Spleen (tissue), 7 donors: ENCODE measurements at regions not wholly inside any gene's neighbourhood (a gene's known extent, or its start where the extent isn't known, plus 50 kb on each side); places are given as distances from the start of the nearest gene placed in this dataset.

ENCODE experiments used
- POLR2A ChIP-seq, 3 donors: fragments of 450-650 bp; IDR thresholded peaks; one replicate each; pipeline ENCODE4 v1.5.1; 2017; ENCODE audit warnings: antibody characterized with exemption in 3 of 3, mild to moderate bottlenecking in 1 of 3
- TF ChIP-seq, protein P1 (sequence below), 11 experiments: fragments of 200-600 bp in 7 of 11; fragments of 450-650 bp in 4 of 11; sonication (generic) in 4 of 11; IDR thresholded peaks in 8 of 11; conservative IDR thresholded peaks in 3 of 11; 1 replicate in 7 of 11; 2 replicates in 4 of 11; pipeline versions ENCODE4 v1.4.0 to v1.8.0; 2016 to 2021; ENCODE audit warnings: antibody characterized with exemption in 11 of 11, inconsistent platforms in 4 of 11, mild to moderate bottlenecking in 1 of 11
- donor health status: DM: no; HTN: no; CAD: no; lungs with moderate emphysema.
- donor health status: DM: no; HTN: no; CAD: no.
- donor health status: DM: no; HTN: no; CAD: no.

DNA sequence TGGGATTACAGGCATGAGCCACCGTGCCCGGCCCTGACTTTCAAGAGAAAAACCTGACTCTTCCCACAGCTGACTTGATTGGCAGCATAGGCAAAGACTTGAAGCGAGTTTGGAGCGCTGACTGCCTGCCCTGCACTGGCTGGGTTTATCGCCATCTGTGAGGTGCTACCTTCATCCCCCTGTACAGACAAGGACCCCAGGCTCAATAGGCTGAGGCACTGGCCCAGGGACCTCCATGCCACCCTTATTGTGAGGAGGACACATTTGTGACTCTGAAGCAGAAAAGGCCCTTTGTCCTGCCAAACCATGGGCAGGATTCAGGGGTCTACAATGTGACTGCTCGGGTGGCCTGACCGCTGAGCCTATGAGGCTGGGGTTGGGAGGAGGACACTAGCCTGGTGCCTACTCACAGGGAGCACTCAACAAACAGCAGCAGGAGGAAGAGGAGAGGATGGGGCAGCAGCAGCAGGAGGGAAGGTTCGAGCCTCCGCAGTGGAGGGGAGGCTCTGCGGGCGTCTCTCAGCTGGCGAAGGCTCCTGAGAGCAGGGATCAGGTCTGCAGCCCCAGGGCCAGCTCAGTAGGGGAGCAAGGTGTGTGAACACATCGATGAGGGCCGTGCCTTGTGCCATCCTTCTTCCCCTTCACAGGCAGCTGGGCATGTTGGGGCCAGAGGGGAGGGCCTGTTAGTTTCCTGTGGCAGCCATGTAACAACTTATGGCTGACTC lies 72.9 kb upstream of the WNT7B start:
- TF ChIP-seq, protein P1, sequence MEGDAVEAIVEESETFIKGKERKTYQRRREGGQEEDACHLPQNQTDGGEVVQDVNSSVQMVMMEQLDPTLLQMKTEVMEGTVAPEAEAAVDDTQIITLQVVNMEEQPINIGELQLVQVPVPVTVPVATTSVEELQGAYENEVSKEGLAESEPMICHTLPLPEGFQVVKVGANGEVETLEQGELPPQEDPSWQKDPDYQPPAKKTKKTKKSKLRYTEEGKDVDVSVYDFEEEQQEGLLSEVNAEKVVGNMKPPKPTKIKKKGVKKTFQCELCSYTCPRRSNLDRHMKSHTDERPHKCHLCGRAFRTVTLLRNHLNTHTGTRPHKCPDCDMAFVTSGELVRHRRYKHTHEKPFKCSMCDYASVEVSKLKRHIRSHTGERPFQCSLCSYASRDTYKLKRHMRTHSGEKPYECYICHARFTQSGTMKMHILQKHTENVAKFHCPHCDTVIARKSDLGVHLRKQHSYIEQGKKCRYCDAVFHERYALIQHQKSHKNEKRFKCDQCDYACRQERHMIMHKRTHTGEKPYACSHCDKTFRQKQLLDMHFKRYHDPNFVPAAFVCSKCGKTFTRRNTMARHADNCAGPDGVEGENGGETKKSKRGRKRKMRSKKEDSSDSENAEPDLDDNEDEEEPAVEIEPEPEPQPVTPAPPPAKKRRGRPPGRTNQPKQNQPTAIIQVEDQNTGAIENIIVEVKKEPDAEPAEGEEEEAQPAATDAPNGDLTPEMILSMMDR (IDR thresholded peaks at IDR 0.05 in 8 of 11, conservative IDR thresholded peaks at IDR 0.05 in 3 of 11): no peak
- no peak for TF ChIP-seq POLR2A (IDR thresholded peaks at IDR 0.05)
